ENCODE measurements at regions not wholly inside any gene's neighbourhood (a gene's known extent, or its start where the extent isn't known, plus 50 kb on each side); places are given as distances from the start of the nearest gene placed in this dataset.
A peak's percentile ranks its signal among the peaks of the same experiment; 100 is the strongest.
"Not testable (repeated sequence)": the region's sequence is repeated elsewhere in the genome, so short reads cannot be mapped to it uniquely, and the experiment has no call there.

GRCh38 chr3:151675858-151676615, 57.7 kb upstream of the AADACL2 start:
- DNase-seq (ENCODE audit: low spot score): no peak

- DNase-seq (ENCODE audit: low spot score): no peak
Observed at GRCh38 chr3:151673974-151674373, 59.8 kb upstream of the AADACL2 start.

- DNase-seq (ENCODE audit: low spot score): not testable (repeated sequence)
Observed at GRCh38 chr3:151667762-151668161, 66.0 kb upstream of the AADACL2 start.

- DNase-seq (ENCODE audit: low spot score): peak; percentile 18
Observed at GRCh38 chr3:151660885-151661284, 72.8 kb upstream of the AADACL2 start.

GRCh38 chr3:151644986-151645385, 88.7 kb upstream of the AADACL2 start:
- DNase-seq (ENCODE audit: low spot score): peak; percentile 40

GRCh38 chr3:151644020-151644620, 89.6 kb upstream of the AADACL2 start:
- DNase-seq (ENCODE audit: low spot score): no peak

GRCh38 chr3:151639418-151639740, 94.3 kb upstream of the AADACL2 start:
- DNase-seq (ENCODE audit: low spot score): no peak

- no peak for DNase-seq (ENCODE audit: low spot score)
Observed at GRCh38 chr3:151638555-151639417, 94.9 kb upstream of the AADACL2 start.

- DNase-seq (ENCODE audit: low spot score): no peak
Observed at GRCh38 chr3:151635905-151636304, 97.8 kb upstream of the AADACL2 start.

- no peak for DNase-seq (ENCODE audit: low spot score)
Observed at GRCh38 chr3:151631946-151632345, 101.8 kb upstream of the AADACL2 start.

GRCh38 chr3:151630938-151631441, 102.7 kb upstream of the AADACL2 start:
- DNase-seq (ENCODE audit: low spot score): no peak

- DNase-seq (ENCODE audit: low spot score): no peak
Observed at GRCh38 chr3:151630035-151630434, 103.7 kb upstream of the AADACL2 start.

GRCh38 chr3:151625586-151625985, 108.1 kb upstream of the AADACL2 start:
- DNase-seq (ENCODE audit: low spot score): no peak

GRCh38 chr3:151625086-151625485, 108.6 kb upstream of the AADACL2 start:
- no peak for DNase-seq (ENCODE audit: low spot score)

GRCh38 chr3:151620071-151620470, 113.7 kb upstream of the AADACL2 start:
- DNase-seq (ENCODE audit: low spot score): no peak

- no peak for DNase-seq (ENCODE audit: low spot score)
Observed at GRCh38 chr3:151615464-151615863, 118.3 kb upstream of the AADACL2 start.

GRCh38 chr3:151612115-151612514, 121.6 kb upstream of the AADACL2 start:
- DNase-seq (ENCODE audit: low spot score): no peak

- DNase-seq (ENCODE audit: low spot score): no peak
Observed at GRCh38 chr3:151611419-151611818, 122.3 kb upstream of the AADACL2 start.

GRCh38 chr3:151609491-151609890, 124.2 kb upstream of the AADACL2 start:
- no peak for DNase-seq (ENCODE audit: low spot score)

- peak; percentile 5 for DNase-seq (ENCODE audit: low spot score)
Observed at GRCh38 chr3:151604891-151605290, 128.8 kb upstream of the AADACL2 start.

GRCh38 chr3:151600783-151601182, 132.9 kb upstream of the AADACL2 start:
- DNase-seq (ENCODE audit: low spot score): no peak

- no peak for DNase-seq (ENCODE audit: low spot score)
Observed at GRCh38 chr3:151599103-151599672, 134.5 kb upstream of the AADACL2 start.

All from COLO829 (cell line).